Adrenal gland (tissue), 9 donors: ENCODE measurements at regions not wholly inside any gene's neighbourhood (a gene's known extent, or its start where the extent isn't known, plus 50 kb on each side); places are given as distances from the start of the nearest gene placed in this dataset.

Experiments used
- DNase-seq, 7 donors: peaks; one replicate each; pipeline ENCODE4 v3.0.0-alpha.2; 2019 to 2020
- H3K27ac ChIP-seq, 5 donors: fragments of 200-600 bp; sonication (generic) in 4 of 5; 1 replicate in 3 of 5; 2 replicates in 2 of 5; pipeline versions ENCODE4 v1.5.1 to v1.8.0; 2016 to 2020; ENCODE audit warnings: mild to moderate bottlenecking in 1 of 5
- H3K27me3 ChIP-seq: fragments of 200-600 bp; 2 replicates; pipeline ENCODE4 v1.8.0; 2021
- H3K36me3 ChIP-seq, 2 donors: fragments of 200-600 bp; replicated peaks in 1 of 2; 1 replicate in 1 of 2; 2 replicates in 1 of 2; pipeline versions ENCODE4 v1.5.1 to v1.8.0; 2018 to 2022
- H3K4me1 ChIP-seq, 2 donors: fragments of 200-600 bp; replicated peaks in 1 of 2; 1 replicate in 1 of 2; 2 replicates in 1 of 2; pipeline versions ENCODE4 v1.5.1 to v1.8.0; 2018 to 2021
- H3K4me3 ChIP-seq, 4 donors: fragments of 200-600 bp; sonication (generic) in 3 of 4; one replicate each; pipeline ENCODE4 v1.5.1; 2016 to 2018
- H3K9me3 ChIP-seq, 3 donors: fragments of 200-600 bp; sonication (generic) in 1 of 3; replicated peaks in 1 of 3; 1 replicate in 2 of 3; 2 replicates in 1 of 3; pipeline versions ENCODE4 v1.5.1 to v1.8.0; 2016 to 2021
- POLR2A ChIP-seq, 2 donors: fragments of 450-650 bp; IDR thresholded peaks; one replicate each; pipeline ENCODE4 v1.6.1; 2017; ENCODE audit warnings: antibody characterized with exemption in 2 of 2, mild to moderate bottlenecking in 2 of 2, moderate library complexity in 1 of 2
- WGBS, 4 donors: extraction: QIAGEN DNeasy Blood & Tissue Kit in 2 of 4; methylation state at CpG; one replicate each; pipeline versions ENCODE4 v1.1.5 to v1.1.7; 2013 to 2017; 5-methylcytosine and 5-hydroxymethylcytosine counted together
- intact Hi-C, 2 donors: fragments of 100-400 bp; cut with DNase I; formaldehyde crosslinking; loops; one replicate each; pipeline versions ENCODE4 v1.14.1 to v1.15.0; 2022 to 2023
- TF ChIP-seq, protein P1 (sequence below), 6 experiments: fragments of 450-650 bp in 4 of 6; fragments of 200-600 bp in 2 of 6; sonication (generic) in 1 of 6; IDR thresholded peaks; 1 replicate in 5 of 6; 2 replicates in 1 of 6; pipeline versions ENCODE4 v1.5.1 to v1.8.0; 2016 to 2021; ENCODE audit warnings: antibody characterized with exemption in 6 of 6, mild to moderate bottlenecking in 2 of 6, moderate library complexity in 1 of 6
- donor health status: healthy with polysubstance abuse.
- donor health status: Bipolar disorder and iron deficiency.
- donor health status: DM: yes; HTN: yes; CAD: no.
- donor health status: DM: no; HTN: no; CAD: no.
- donor health status: DM: no; HTN: no; CAD: no.

DNA sequence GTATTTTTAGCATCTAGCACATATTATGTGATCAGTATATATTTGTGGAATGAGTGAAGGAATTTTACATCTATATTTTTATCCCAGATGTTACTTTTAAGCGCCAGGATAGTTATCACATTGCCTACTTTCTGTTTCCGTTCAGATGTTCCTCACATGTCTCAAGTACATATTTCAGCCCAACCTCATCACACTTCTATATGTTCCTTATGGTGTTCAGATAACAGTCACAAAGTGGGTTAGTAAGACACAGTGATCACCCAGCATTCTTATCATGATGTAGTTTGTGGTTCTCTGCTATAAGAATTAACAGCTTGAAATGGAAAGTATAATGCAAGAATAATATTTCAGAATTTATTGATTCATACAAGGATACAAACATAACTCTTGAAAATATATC is 170.0 kb upstream of the RASA1 start:
- intact Hi-C loops: no loop called here
- H3K4me3 ChIP-seq: no peak overlapping the region
- 82 to 87% (median 85%) methylated on average over 2 of the region's 2 CpGs for WGBS, 4 donors
- TF ChIP-seq, protein P1, sequence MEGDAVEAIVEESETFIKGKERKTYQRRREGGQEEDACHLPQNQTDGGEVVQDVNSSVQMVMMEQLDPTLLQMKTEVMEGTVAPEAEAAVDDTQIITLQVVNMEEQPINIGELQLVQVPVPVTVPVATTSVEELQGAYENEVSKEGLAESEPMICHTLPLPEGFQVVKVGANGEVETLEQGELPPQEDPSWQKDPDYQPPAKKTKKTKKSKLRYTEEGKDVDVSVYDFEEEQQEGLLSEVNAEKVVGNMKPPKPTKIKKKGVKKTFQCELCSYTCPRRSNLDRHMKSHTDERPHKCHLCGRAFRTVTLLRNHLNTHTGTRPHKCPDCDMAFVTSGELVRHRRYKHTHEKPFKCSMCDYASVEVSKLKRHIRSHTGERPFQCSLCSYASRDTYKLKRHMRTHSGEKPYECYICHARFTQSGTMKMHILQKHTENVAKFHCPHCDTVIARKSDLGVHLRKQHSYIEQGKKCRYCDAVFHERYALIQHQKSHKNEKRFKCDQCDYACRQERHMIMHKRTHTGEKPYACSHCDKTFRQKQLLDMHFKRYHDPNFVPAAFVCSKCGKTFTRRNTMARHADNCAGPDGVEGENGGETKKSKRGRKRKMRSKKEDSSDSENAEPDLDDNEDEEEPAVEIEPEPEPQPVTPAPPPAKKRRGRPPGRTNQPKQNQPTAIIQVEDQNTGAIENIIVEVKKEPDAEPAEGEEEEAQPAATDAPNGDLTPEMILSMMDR (IDR thresholded peaks at IDR 0.05): no peak
- no peak for TF ChIP-seq POLR2A (IDR thresholded peaks at IDR 0.05)
- DNase-seq: no peak
- no peaks in the 10 kb centered on the region for H3K36me3 ChIP-seq
- no peaks in the 10 kb centered on the region for H3K27me3 ChIP-seq
- no peaks in the 10 kb centered on the region for H3K9me3 ChIP-seq
- H3K4me1 ChIP-seq: no peaks in the 10 kb centered on the region
- no peak overlapping the region for H3K27ac ChIP-seq

DNA sequence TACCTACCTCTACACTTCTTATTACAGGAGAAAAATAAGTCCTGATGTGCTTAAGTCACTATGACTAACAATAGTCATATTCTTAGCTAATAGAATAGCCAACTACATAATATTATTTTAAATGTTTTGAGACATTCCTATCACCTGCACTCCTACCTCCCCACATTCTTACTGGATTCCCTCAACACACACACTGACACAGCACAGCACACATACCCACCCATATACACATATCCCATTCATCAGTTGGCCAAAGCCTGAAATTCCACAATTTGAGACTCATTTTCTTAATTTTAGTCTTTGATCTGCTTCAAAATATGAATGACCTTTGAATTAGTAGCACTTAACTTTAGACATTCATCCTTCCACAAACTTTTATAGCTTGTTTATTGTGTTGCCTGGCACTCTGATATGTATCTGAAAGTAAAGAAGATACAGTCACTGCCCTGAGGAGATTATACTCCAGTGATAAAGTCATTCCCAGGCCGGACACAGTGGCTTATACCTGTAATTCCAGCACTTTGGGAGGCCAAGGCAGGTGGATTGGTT is 168.3 kb upstream of the RASA1 start:
- Histone ChIP-seq H3K27me3 (no peaks in the 10 kb centered on the region), H3K27ac (no peak overlapping the region), H3K9me3 (no peaks in the 10 kb centered on the region), H3K36me3 (no peaks in the 10 kb centered on the region), H3K4me3 (no peak overlapping the region), H3K4me1 (no peaks in the 10 kb centered on the region)
- WGBS, 4 donors: 53 to 82% (median 70%) methylated on average over 1 of the region's 1 CpG
- intact Hi-C loops: no loop called here
- TF ChIP-seq POLR2A (IDR thresholded peaks at IDR 0.05): no peak
- TF ChIP-seq, protein P1 (IDR thresholded peaks at IDR 0.05): no peak
- DNase-seq: no peak

DNA sequence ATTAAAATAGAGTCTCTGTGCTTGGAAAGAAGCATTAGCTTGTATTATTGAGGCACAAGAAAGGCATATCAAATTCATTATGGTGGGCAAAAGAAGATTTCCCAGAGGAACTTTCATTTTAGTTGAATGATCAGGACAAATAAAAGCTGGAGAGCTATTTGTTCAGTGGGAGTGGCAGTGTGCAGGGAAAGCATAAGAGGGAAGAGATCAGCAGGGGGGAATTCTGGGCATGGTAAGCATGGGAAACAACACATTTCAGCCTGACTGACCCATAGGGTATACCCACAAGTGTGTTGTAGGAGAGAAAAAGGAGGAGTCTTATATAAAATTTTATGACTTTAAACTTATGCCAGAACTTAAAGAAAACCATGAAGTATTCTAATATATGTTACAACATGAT is 167.7 kb upstream of the RASA1 start:
- H3K27me3 ChIP-seq: no peaks in the 10 kb centered on the region
- intact Hi-C loops: no loop called here

DNA sequence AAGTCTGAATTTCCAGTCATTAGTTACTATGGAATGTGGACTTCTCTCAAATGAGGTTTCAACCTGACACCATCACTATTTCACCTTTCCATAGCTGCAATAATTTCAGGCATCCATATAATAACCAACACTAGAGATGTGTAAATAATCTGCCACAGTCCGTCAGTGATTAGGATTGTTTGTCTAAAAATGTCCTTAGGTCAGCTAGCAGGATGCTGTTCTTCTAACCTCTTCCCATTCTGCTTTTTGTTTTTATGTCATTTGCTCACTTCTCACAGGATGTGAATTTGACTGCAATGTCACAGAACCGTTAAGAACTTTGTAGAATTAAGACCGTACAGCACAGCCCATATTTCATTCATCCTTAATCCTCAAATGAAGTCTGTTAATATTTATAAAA is 166.4 kb upstream of the RASA1 start:
- Histone ChIP-seq H3K4me3 (no peak overlapping the region), H3K4me1 (no peaks in the 10 kb centered on the region), H3K27ac (no peak overlapping the region), H3K36me3 (no peaks in the 10 kb centered on the region), H3K9me3 (no peaks in the 10 kb centered on the region), H3K27me3 (no peaks in the 10 kb centered on the region)
- intact Hi-C loops: no loop called here
- WGBS, 4 donors: 32 to 37% (median 34%) methylated on average over 3 of the region's 3 CpGs
- DNase-seq: no peak
- no peak for TF ChIP-seq POLR2A (IDR thresholded peaks at IDR 0.05)

More for the DNA sequence above, 167.7 kb upstream of the RASA1 start:
- no peaks in the 10 kb centered on the region for H3K36me3 ChIP-seq
- TF ChIP-seq, protein P1 (IDR thresholded peaks at IDR 0.05): no peak
- TF ChIP-seq POLR2A (IDR thresholded peaks at IDR 0.05): no peak
- H3K27ac ChIP-seq: no peak overlapping the region
- H3K9me3 ChIP-seq: no peaks in the 10 kb centered on the region
- no peak for DNase-seq
- no peaks in the 10 kb centered on the region for H3K4me1 ChIP-seq
- no peak overlapping the region for H3K4me3 ChIP-seq

DNA sequence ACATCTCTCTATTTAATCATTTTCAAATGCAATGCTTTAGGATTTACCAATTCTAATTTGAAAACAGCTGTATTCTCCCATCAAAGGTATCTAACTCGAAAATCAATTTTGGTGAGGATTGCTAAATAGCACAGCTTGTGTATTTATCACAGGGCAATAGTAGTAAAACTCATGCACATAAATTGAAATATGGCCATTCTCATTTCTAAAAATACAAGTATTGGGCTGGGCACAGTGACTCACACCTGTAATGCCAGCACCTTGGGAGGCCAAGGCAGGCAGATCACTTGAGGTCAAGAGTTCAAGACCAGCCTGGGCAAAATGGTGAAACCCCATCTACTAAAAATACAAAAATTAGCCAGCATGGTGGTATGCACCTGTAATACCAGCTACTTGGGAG is 164.8 kb upstream of the RASA1 start:
- Histone ChIP-seq H3K27me3 (no peaks in the 10 kb centered on the region), H3K27ac (no peak overlapping the region), H3K4me3 (no peak overlapping the region), H3K9me3 (no peaks in the 10 kb centered on the region), H3K4me1 (no peaks in the 10 kb centered on the region), H3K36me3 (peaks cover 0 to 3% of the 10 kb centered on the region in 2 donors)
- DNase-seq: no peak
- intact Hi-C loops: no loop called here
- WGBS, 4 donors: 66 to 87% (median 79%) methylated on average over 1 of the region's 1 CpG
- TF ChIP-seq, protein P1 (IDR thresholded peaks at IDR 0.05): no peak
- TF ChIP-seq POLR2A (IDR thresholded peaks at IDR 0.05): no peak
